Right kidney (tissue), 1 donor: ENCODE measurements at regions not wholly inside any gene's neighbourhood (a gene's known extent, or its start where the extent isn't known, plus 50 kb on each side); places are given as distances from the start of the nearest gene placed in this dataset.
"Not testable (repeated sequence)": the region's sequence is repeated elsewhere in the genome, so short reads cannot be mapped to it uniquely, and the experiment has no call there.

Source experiments
- DNase-seq: peaks from one replicate; pipeline ENCODE4 v3.0.0-alpha.2; 2016

DNA sequence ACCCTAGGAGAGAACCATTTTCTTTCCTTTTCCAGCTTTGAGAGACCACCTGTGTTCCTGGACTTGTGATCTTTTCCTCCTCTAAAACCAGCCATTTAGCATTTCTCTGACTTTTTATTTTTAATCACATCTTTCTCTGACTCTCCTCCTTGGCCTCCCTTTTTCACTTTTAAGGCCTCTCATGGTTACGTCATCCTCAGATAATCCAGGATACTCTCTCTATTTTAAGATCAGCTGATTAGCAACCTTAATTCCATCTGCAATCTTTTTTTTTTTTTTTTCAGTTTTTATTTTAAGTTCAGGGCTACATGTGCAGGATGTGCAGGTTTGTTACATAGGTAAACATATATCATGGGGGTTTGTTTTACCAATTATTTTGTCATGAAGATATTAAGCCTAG lies 54.0 kb downstream of the RFPL4B start:
- DNase-seq, result no peak

DNA sequence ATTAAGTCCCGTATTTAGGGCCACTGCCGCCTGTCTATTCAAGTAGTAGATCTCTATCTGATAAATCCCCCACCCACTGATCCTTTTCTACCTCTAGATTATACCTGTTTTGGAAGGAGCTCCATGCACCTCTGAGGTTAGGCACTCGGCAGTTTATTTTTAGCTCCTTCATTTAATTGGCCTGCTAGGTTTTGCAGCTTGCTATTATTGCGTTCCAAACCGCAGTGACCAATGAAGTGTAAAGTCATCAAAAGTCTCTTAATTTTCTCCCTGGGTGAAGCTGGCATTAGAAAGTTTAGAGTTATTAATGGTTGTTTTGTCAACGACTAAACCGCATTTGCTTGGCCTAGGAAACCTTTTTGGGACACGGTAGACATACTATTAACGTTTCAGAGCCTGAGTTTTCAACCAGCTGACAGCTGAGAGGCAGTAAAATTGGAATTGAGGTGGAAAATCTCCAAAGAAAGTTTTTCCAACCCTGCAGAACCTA lies 60.0 kb downstream of the RFPL4B start:
- no peak for DNase-seq

DNA sequence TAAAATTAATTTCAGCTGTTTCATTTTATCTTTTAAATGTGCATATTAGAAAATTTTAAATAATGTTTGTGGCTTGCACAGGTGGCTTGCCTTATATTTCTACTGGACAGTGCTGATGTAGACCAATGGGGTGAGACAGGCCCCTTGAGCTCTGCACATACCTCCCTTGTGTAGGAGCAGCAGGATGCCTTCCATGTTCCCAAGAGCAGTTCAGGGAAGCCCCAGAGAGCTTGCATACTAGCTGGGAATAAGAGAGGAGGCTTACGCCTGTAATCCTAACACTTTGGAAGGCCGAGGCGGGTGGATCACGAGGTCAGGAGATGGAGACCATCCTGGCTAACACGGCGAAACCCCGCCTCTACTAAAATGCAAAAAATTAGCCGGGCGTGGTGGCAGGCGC lies 61.4 kb downstream of the RFPL4B start:
- DNase-seq, result no peak

DNA sequence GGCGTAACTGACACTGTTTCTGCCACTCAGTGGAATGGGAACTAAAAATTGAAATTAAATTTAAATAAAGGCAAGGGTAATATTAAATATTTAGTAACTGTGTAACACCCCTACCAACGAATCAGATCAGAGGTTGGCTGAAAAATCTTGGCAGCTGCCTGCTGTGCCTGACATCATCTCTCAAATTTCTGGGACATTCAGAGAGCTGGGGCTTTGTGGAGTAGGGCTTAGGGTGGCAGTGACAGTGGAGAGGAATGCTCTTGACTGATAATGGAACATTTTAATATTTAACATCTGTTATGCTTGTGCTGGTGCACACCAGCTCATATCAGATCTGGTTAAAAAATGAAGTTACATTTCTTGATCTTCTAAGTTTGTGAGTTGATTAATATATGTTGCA lies 62.2 kb downstream of the RFPL4B start:
- DNase-seq, result no peak

DNA sequence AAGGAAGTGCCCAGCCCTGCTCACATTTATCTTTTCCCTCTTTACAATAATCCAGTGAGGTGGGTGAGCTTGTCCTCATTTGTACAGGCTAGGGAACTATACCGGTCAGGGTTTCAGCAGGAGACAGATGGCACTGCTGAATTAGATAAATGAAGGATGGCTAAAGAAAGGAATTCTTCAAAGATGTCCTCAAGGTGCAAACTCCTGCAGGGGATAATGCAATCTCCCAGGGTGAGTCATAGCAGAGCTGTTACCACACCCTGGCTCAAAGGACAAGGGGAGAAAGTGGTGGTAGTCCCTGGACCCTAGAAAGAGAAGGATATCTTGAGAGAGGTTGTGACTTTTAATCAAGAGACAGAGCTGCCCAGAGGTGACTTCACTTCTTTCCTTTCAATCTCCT lies 66.7 kb downstream of the RFPL4B start:
- no peak for DNase-seq

DNA sequence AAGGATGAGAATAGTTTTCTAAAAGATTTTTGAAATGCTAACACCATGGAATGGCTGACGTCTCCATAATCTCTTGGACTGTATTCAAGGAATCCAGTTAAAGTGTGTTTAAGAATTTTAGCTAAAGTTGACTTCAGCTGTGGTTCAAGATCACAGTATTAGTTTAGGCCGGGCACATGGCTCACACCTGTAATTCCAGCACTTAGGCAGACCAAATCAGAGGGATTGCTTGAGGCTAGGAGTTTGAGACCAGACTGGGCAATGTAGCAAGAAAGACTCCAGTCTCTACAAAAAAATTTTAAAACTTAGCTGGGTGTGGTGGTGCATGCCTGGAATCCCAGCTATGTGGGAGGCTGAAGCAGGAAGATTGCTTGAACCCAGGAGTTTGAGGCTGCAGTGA lies 68.2 kb downstream of the RFPL4B start:
- no peak for DNase-seq

DNA sequence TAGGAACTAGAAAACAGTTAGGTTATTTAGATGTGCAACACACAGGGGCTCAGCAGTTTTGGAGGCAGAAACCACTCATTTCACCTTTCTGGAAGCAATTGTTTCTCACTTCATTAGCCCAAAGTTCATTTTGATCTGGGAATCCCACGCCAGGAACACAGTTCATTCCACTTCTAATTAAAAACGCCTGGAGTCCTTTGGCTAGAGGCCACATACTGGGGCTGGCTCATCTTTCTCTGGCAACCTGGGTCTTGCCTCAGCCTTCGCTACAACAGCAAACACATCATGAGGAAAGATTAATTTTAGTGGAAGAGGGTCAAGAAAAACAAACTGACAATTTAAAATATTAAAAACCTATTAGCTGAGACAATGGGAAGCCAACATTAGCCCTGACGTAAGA lies 69.7 kb downstream of the RFPL4B start:
- no peak for DNase-seq

DNA sequence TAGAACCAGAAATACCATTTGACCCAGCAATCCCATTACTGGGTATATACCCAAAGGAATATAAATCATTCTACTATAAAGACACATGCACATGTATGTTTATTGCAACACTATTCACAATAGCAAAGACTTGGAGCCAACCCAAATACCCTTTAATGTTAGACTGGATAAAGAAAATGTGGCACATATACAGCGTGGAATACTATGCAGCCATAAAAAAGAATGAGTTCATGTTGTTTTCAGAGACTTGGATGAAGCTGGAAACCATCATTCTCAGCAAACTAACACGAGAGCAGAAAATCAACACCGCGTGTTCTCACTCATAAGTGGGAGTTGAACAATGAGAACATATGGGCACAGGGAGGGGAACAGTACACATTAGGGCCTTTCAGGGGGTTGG lies 79.9 kb downstream of the RFPL4B start:
- DNase-seq, result not testable (repeated sequence)

DNA sequence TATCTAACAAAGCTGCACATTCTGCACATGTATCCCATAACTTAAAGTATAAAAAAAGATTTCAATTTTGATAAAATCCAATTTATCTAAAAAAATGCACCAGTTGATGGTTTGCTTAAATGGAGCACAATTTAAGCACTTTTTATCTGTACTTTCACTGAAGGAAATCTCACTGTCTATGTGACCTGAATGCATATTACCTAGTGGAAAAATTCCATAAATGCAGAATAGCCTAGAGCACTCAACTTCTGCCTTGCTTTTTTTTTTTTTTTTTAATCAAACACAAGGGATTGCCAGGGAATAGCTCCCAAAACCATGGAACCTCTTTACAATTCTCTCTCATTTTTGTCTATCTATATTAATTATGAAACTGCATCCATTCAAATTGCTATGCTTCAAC lies 80.4 kb downstream of the RFPL4B start:
- no peak for DNase-seq

DNA sequence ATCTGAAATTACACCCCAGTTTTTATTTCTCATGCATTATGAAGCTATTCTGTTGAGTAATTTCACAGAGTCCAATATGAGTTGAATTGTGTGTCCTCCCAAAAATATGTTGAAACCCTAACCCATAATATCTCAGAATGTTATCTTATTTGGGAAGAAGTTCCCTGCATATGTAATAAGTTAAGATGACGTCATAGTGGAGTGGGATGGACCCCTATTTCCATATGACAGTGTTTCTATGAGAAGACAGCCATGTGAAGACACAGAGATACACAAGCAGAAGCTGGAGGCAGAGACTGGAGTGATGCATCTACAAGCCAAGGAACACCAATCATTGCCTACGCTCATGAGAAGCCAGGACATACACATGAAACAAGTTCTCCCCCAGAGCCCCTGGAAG lies 81.3 kb downstream of the RFPL4B start:
- DNase-seq, result no peak

DNA sequence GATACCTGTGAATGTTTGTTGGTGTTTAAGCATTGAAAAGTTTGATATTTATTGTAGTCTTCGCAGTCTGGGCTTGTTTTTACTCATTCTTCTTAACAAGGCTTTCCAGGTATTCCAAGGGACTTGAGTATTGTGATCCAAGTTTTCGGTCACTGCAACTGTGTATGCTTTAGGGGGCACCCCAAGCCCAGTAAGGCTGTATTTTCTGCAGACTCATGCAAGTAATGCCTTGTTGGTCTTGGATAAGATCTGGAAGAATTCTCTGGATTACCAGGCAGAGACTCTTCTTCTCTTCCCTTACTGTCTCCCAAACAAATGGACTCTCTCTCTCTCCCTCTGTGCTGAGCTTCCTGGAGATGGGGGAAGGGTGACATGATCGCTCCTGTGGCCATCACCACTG lies 82.1 kb downstream of the RFPL4B start:
- no peak for DNase-seq

DNA sequence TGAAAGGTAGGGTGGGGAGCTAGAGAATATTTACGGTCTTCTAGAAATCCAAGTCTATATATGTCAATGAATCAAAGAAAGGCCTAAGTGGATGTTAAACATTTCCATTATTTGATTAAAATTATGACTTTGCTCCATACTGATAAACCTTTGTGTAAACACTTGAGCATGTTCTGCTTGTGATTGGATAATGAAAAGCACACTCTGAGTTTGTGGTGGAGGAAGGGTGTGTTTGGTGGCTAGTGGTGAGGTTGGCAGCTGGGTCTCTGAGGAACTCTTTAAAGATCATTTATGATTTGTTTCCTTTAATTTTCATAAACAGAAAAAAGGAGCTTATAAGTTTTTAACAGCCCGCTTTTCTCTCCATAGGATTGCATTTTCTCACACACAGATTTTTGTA lies 84.7 kb downstream of the RFPL4B start:
- no peak for DNase-seq

DNA sequence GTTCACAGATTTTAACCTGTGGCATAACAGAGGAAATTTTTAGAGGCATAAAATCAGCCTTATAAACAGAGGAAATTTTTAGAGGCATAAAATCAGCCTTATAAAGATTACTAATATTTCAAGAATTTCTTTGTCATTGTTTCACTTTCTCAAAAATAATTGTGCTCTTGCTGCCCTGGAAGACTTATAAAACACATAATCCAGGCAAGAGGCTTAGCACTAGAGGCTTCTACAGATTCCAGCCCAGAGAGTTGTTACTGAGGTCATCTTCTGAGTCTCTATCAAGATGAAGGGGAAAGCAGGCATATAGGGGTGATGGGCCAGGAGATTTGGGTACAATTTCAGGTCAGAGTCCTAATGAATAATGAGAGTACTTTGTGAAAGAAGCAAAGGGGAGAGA lies 85.7 kb downstream of the RFPL4B start:
- DNase-seq, result no peak

DNA sequence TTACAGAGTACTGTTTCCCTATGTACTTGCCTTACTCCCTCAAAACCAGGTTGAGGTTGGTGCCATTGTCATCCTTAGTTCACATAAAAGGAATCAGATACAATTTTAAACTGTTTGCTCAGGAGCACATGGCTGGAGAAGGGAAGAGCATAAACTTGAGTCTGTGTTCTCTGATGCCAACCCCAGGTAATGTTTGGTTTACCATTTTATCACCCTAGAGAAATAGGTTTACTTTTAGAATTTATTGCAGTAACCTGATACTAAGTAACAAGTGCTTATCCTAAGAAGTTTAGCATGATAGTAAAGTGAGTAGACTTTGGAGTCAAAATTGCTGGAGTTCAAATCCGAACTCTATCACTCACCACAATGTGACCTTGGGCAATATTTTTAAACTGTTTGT lies 86.3 kb downstream of the RFPL4B start:
- no peak for DNase-seq

DNA sequence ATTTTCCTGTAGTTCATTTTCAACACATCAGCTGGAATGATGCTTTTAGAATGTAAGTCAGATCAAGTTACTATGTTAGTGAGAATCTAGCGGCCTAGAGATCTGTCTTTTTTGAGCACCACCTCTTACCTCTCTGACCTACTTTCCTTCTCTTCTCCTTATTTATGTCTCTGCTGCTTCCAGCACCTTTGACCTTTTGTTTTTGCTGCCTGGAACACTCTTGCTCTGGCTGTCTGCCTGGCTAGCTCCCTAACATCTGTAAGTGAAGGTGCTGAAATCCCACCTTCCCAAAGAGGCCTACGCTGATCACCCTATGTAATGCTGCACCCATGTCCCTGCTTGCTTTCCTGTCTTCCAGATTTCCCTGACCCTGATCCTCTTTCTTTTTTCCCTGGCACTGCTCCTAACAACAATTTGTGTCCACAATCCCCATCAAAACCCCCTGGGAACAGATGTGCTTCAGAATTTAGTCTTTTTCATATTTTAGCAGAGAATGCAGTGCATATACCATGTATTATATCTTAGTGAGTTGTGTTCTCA lies 87.8 kb downstream of the RFPL4B start:
- no peak for DNase-seq

DNA sequence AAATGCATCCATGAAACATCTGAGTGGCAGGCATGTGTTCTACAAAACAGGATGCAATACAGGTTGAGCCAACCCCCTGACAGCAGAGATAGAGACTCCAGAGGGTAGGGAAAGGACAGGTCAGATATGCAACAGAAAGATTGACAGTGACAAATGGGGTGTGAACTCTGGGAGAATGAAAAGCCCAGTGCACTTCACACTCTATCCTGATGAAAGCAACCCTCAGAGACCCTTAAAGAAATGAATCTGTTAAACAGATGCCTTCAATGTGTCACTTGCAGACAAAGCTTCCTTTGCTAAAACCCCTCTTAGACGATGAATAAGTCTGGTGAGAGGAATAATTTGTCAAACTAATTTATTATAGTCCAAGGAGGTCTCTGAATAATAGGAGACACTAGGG lies 89.9 kb downstream of the RFPL4B start:
- DNase-seq, result no peak

DNA sequence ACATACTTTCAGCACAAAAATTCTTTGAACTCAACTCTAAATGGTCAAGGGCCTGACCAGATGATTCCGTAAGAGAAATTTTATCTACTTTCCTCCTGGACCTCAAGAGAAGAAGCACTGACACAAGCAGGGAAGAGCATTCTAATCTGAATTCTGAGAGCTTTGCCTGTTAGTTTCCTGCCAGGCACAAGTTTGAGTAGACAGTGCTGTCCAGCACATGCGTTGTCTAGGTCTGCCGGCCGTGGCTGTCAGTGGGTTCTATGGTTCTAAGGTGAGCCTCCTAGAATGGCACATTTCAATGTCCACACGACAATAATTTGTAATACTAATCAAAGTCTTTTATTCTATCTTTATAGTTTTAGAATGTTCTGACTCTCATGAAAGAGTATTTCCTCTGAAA lies 91.9 kb downstream of the RFPL4B start:
- no peak for DNase-seq

DNA sequence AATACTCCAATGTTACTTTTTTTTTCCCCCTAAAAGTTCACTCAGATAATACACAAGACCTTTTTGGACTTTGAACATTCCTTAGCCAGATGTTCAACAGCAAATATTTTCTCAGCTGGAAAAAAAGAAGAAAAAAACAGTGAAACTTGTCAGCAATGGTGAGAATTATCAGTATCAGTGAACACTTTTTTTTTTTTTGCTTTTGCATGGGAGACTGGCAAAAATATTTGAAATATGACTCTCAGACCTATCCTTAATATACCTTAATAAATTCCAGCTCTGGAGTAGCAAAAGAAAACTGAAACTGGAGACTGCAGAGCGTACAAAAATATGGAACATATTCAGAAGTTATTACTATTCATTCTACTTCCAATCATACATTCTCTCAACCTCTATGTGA lies 92.3 kb downstream of the RFPL4B start:
- no peak for DNase-seq

DNA sequence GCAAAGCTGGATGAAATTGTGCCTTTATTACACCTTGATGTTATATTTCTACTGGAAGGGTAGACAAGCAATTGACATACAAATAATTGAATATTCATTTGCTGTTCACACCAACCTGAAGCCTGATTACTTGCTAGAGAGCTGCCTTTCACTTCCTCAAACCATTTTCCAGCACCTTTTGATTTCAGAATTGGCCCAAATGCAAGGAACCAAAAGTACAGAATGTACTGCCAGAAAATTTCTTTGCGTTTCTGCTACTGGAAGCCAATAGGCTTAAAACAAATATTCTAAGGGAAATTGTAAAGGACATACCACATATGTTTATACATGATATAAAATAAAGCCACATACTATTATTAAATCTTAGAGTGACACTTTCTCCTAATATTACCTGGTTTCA lies 94.5 kb downstream of the RFPL4B start:
- no peak for DNase-seq

DNA sequence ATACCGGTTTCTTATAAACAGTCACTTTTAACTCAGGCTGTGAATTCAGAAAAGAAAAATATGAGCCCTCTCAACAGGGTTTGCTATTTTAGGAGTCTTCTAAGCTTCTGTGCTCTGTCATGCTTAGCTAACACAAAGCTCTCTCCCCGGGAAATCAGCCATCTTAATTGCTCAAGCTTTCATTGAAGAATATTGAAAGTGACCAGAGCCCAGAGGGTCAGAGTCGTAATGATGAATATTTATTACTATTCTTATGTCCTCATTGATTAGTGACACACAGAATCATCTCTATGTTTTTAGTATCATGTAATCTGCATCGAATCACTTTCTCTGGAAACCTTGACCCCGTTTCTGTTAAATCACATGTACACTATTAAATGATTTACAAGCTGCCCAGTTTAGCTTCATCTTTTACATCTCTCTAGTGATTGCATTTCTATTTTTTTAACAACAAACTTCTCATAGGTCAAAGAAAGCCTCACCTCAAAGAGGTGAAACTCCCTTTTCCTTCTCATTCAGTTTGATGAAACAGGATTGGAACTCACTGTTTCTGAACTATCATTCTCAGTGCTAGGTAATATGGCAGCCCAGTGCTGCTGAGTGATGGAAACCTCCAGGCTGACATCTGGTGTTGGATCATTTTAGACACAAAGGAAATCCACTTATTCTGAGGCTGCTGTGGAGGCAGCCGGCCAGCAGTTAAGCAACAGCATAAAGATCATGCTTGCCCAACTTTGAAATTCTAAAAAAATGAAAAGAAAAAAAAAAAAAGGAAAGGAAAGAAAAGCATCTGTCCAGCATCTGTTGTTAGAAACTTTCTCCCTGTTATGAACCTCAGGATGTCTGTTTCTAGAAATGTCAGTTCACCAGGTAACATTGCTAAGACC lies 96.3 kb downstream of the RFPL4B start:
- peak; percentile 31 for DNase-seq

DNA sequence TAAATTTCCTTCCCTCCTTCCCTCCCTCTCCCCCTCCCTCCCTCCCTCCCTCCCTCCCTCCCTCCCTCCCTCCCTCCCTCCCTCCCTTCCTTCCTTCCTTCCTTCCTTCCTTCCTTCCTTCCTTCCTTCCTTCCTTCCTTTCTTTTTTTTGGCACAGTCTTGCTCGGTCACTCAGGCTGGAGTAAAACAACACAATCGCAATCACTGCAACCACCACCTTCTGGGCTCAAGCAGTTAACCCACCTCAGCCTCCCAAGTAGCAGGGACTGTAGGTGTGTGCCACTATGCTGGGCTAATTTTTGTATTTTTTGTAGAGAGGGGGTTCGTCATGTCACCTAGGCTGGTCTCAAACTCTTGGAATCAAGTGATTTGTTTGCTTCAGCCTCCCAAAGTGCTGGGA lies 101.7 kb downstream of the RFPL4B start:
- DNase-seq, result not testable (repeated sequence)

DNA sequence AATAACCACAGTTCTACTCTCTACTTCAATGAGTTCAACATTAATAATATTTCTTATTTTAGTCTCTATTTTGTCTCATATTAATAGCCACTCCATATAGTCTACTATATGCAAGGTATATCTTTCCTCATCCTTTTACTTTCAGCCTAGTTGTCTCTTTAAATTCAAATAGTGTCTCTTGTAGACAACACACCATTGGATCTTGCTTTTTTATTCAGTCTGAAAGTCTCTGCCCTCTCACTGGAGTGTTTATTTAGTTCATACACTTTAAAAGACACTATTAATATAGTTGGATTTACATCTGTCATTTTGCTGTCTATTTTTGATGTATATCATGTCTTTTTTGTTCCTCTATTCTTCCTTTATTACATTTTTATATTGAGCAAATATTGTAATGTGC lies 103.5 kb downstream of the RFPL4B start:
- DNase-seq, result no peak

DNA sequence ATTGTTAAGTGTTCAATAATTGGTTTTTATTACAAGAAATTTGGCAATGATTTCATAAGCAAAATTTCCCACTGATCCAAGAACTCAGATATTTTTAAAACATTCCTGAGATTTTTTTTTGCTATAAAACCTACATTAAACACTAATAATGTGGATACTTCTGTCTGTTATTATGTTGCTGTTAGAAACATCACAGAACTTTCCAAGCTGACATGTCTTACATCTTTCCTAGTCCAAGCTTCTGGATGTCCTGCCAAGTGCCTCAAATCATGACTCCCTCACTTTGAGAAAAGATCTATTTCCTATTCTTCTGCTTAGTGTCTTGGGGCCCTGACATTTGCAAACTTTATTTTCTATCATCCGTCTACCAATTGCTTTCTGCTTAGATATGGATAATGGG lies 110.8 kb downstream of the RFPL4B start:
- no peak for DNase-seq

DNA sequence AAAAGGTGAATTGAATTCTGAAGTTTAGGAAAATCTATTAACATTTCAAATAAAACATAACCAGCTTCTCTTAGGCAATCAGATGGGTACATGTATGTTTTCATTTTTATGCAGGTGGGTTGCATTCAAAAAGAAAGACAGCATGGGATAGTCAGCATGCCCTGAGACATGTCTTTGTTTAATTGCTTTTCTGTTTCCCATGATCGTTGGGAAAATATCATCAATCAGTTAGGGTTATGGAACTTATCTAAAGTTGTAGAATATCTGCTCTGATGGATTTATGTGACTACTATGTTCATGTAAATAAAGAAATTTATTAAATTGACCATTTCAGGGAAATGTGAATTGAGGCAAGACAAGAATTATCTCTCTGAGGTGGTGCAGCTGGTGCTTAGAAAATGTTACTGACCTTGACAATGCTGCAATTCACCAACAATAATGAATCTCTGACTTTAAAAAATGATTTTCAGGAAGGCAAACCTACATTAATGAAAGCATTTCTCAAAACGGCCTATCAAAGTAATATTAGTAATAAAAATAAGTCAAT lies 112.7 kb downstream of the RFPL4B start:
- DNase-seq, result no peak
